ENCODE measurements at regions not wholly inside any gene's neighbourhood (a gene's known extent, or its start where the extent isn't known, plus 50 kb on each side); places are given as distances from the start of the nearest gene placed in this dataset.

GRCh38 chr16:73113336-73113735 is 65.4 kb upstream of the ZFHX3 start:
- Histone ChIP-seq H3K4me2 (ENCODE audit: low read length) (no peak overlapping the region), H3K9ac (no peak overlapping the region), H3K27me3 (ENCODE audit: control insufficient read depth, insufficient read depth, low read length) (no peaks in the 10 kb centered on the region), H3K36me3 (ENCODE audit: control insufficient read depth, insufficient read depth, low read length) (no peaks in the 10 kb centered on the region), H3K79me2 (no peaks in the 10 kb centered on the region), H3K9me3 (ENCODE audit: control insufficient read depth, low read length) (no peaks in the 10 kb centered on the region), H3K27ac (no peak overlapping the region), H3K4me3 (ENCODE audit: low read depth, low read length) (no peak overlapping the region), H3K4me1 (no peaks in the 10 kb centered on the region), H2AFZ (no peak overlapping the region)
- TF ChIP-seq CTCF (IDR thresholded peaks at IDR 0.05) = no peak

- Histone ChIP-seq H3K4me2 (ENCODE audit: low read length) (no peak overlapping the region), H3K79me2 (no peaks in the 10 kb centered on the region), H3K36me3 (ENCODE audit: control insufficient read depth, insufficient read depth, low read length) (no peaks in the 10 kb centered on the region), H3K9ac (no peak overlapping the region), H3K27ac (no peak overlapping the region), H3K4me3 (ENCODE audit: low read depth, low read length) (no peak overlapping the region), H2AFZ (no peak overlapping the region), H3K27me3 (ENCODE audit: control insufficient read depth, insufficient read depth, low read length) (no peaks in the 10 kb centered on the region), H3K4me1 (no peaks in the 10 kb centered on the region), H3K9me3 (ENCODE audit: control insufficient read depth, low read length) (no peaks in the 10 kb centered on the region)
- no peak for TF ChIP-seq CTCF (IDR thresholded peaks at IDR 0.05)
Measured at GRCh38 chr16:73108195-73108963, 60.5 kb upstream of the ZFHX3 start.

GRCh38 chr16:73107371-73107770 is 59.4 kb upstream of the ZFHX3 start:
- H3K4me3 ChIP-seq (ENCODE audit: low read depth, low read length) = no peak overlapping the region
- TF ChIP-seq CTCF (IDR thresholded peaks at IDR 0.05) = no peak
- no peak overlapping the region for H3K4me2 ChIP-seq (ENCODE audit: low read length)
- H3K27me3 ChIP-seq (ENCODE audit: control insufficient read depth, insufficient read depth, low read length) = no peaks in the 10 kb centered on the region
- H3K27ac ChIP-seq = no peak overlapping the region
- H3K79me2 ChIP-seq = no peaks in the 10 kb centered on the region
- H3K9ac ChIP-seq = no peak overlapping the region
- H3K4me1 ChIP-seq = no peaks in the 10 kb centered on the region
- H3K36me3 ChIP-seq (ENCODE audit: control insufficient read depth, insufficient read depth, low read length) = no peaks in the 10 kb centered on the region
- no peak overlapping the region for H2AFZ ChIP-seq
- H3K9me3 ChIP-seq (ENCODE audit: control insufficient read depth, low read length) = no peaks in the 10 kb centered on the region

DNA sequence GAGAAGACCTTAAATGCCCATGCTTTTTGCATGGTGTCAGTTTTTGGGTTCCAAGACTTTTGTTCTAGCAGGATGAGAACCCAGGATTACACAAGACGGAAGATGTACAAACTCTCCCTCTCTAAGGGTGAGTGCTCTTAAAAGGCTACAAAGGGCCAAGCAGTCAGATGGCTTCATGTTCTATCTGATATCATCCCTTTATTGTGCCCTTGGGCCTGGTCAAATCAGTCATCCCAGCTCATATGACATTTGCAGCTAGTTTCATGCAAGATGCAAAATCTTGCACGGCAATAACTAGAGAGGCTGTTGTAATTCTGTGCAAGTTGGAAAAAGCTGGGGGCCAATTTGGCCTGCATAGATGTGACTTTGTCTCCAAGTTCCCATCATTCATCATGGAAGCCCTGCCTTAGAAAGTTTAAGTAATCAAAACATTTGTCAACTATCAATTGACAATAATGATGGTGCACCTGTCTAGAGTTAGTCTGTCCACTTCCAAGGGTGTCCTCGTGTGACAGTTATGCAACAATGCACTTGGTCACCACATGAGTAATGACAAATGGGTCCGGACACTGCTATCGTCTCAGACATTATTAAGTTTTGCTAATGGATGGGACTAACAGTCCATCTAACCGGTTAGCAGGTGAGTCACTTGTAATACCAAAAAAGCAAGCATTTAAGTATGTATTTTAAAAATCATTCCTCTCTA is 58.6 kb upstream of the ZFHX3 start:
- no peak for TF ChIP-seq CTCF (IDR thresholded peaks at IDR 0.05)
- Histone ChIP-seq H3K4me3 (ENCODE audit: low read depth, low read length) (no peak overlapping the region), H3K9me3 (ENCODE audit: control insufficient read depth, low read length) (no peaks in the 10 kb centered on the region), H3K27me3 (ENCODE audit: control insufficient read depth, insufficient read depth, low read length) (no peaks in the 10 kb centered on the region), H3K4me1 (no peaks in the 10 kb centered on the region), H3K4me2 (ENCODE audit: low read length) (no peak overlapping the region), H3K27ac (no peak overlapping the region), H2AFZ (no peak overlapping the region), H3K9ac (no peak overlapping the region), H3K79me2 (no peaks in the 10 kb centered on the region), H3K36me3 (ENCODE audit: control insufficient read depth, insufficient read depth, low read length) (no peaks in the 10 kb centered on the region)
